GM21786 (cell line): ENCODE measurements at regions not wholly inside any gene's neighbourhood (a gene's known extent, or its start where the extent isn't known, plus 50 kb on each side); places are given as distances from the start of the nearest gene placed in this dataset.

Experiments used
- ATAC-seq: cut with Tn5 transposase; IDR thresholded peaks from one replicate; pipeline ENCODE4 v1.9.1; 2021; ENCODE audit not compliant: unreplicated experiment

GRCh38 chr15:35320158-35320780 is 225.7 kb downstream of the DPH6 start:
- no peak for ATAC-seq

DNA sequence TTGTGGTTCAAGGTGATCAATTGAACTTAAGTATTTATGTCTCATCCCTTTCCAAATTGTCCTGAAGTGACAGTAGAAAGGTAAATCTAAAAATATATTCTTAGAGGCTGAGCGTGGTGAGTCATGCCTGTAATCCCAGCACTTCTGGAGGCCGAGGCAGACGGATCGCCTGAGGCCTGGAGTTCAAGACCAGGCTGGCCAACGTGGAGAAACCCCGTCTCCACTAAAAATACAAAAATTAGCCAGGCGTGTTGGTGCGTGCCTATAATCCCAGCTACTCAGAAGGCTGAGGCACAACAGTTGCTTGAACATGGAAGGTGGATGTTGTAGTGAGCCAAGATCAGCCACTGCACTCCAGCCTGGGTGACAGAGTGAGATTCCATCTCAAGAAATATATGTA is 226.6 kb downstream of the DPH6 start:
- no peak for ATAC-seq

GRCh38 chr15:35317217-35317616 is 228.7 kb downstream of the DPH6 start:
- ATAC-seq, result no peak

- no peak for ATAC-seq
Measured at GRCh38 chr15:35312344-35312743, 227.2 kb upstream of the NANOGP8 start.

DNA sequence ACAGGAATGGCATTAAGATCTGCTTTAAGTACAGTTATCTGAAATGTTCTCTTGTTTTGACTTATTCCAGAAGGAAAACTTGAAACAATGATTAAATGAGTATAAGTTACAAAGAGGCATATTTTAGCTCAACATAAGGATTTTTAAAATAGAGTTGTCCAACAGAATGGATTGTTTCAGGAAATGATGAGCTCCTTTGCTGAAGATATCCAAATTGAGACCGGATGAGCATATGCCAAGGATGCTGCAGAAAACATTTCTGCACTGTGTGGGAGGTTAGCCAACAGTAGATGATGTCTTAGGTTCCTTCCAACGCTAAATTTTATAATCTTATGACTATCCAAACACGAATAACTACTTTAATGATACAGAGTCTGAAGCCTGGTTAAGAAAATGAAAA is 226.5 kb upstream of the NANOGP8 start:
- no peak for ATAC-seq

DNA sequence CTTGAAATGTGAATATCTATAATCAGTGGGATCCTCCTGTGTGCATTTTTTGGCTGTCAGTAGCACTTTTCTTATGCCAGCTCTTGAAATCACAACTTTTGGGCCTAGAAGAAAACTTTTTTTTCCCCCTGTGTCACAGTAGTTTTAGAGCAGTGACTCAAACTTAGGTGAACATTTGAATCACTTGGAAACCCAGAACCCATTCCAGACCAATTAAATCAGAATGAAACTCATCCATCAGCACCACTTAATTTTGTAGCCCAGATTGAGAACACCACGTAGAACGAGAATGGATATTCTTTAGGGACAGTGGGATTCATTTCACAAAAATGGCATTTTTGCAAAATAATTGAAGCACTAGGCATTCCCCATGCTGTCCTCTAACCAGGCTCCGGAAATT is 224.8 kb upstream of the NANOGP8 start:
- ATAC-seq, result no peak

DNA sequence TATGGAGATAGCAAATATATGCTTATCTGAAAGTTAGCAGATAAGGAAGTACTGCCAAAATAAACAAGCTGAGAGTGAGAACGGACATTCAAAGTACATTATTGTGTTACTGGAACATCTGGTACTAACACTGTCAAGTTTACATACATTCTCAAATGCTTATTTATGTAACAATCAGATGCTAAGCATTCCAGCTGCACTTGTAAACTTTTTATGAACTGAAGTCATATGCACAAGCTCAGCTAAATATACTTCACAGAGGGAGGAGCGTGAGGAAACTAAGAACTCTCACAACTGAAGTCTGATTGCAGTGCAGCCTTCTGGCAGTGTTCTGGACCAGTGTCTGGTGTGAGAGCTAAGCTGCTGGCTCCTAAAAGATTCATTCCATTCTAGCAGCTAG is 223.7 kb upstream of the NANOGP8 start:
- ATAC-seq, result no peak

DNA sequence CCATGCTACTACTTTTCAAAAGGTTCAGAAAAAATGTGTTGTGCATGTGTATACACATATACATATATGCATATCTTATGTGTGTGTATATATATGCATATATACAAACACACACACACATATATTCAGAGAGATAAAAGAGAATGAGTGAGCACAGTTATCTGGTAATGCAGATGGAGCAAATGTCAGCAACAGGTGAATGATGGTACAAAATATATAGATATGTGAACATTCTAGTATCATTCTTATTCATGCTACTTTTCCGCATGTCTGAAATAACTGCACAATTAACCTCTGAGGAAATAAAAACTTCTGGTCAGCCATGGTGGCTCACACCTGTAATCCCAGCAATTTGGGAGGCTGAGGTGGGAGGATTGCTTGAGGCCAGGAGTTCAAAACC is 222.6 kb upstream of the NANOGP8 start:
- no peak for ATAC-seq

DNA sequence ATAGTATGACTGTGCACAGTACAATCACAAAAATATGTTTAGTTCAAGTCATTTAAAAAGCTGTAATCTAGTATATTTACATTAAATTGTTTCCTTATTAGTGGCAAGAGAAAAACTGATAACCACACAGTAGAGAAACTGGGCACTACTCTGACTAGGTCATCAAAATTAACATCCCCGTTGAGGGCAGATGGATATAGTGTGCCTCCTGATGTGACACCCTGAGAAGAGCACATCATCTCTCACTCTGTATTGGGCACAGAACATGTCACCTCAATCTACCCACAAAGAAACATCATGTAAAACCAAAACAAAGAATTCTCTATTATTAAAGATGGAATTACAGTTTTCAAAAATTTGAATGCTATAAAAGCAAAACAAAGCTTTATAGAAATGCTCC is 221.9 kb upstream of the NANOGP8 start:
- ATAC-seq, result no peak

- no peak for ATAC-seq
Measured at GRCh38 chr15:35306361-35306981, 221.4 kb upstream of the NANOGP8 start.

DNA sequence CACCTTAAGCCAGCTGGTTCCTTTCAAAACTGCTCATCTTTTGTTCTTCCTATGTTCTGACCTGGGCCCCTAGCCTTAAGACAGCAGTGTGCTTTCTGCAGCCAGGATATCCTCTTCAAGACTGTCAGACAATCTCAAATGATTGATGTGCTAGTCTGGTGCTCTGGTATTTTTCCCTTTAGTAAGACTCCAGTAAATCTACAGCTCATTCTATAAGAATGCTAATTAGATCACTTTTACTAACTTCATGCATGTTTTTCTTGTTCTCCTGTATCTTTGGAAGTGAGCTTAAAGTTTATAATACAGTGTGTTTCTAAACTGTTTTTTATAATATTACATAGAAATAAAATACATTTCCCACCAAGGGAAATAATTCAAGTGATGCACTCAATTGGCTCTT is 220.9 kb upstream of the NANOGP8 start:
- ATAC-seq, result no peak

GRCh38 chr15:35305031-35305550 is 220.0 kb upstream of the NANOGP8 start:
- no peak for ATAC-seq

GRCh38 chr15:35304389-35304788 is 219.3 kb upstream of the NANOGP8 start:
- ATAC-seq, result no peak

DNA sequence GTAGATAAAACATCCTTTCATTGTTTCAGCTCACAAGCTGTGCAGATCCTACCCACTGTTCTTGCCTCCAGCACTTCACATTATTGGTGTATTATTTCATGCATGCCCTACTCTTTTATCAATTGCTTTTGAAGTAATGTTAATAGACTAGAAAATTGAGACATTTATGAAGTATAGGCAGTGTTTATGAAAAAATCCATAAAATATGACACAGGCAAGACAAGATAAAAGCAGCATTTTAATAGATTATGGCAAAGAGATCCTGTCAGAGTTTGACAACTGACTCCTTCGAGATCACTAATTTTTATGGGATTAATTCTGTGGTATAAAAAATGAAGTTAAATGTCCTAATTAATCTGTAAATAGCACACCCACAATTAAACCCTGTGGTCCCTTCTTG is 217.2 kb upstream of the NANOGP8 start:
- ATAC-seq, result no peak

- ATAC-seq, result no peak
Measured at GRCh38 chr15:35301088-35301487, 216.0 kb upstream of the NANOGP8 start.

GRCh38 chr15:35299059-35299735 is 214.1 kb upstream of the NANOGP8 start:
- no peak for ATAC-seq

DNA sequence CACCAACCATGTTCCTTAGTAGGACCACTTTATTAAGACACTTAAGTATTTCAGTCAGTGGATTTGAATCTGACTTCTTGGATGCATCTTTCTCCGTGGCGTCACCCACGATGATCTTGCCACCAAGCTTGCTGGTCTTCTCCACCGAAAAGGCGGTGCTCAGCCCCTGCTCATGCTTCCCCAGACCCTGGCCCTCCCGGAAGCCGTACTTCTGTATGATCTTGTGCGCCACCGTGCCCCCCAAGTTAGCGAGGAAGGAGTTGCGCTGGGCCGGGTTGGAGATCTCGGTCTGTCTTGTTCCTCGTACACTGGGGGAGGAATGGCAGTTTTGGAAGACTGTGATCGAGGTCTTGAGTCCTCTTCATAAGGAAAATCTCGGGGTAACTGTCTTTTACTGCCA is 213.4 kb upstream of the NANOGP8 start:
- no peak for ATAC-seq

- ATAC-seq, result no peak
Measured at GRCh38 chr15:35293353-35294130, 208.4 kb upstream of the NANOGP8 start.

DNA sequence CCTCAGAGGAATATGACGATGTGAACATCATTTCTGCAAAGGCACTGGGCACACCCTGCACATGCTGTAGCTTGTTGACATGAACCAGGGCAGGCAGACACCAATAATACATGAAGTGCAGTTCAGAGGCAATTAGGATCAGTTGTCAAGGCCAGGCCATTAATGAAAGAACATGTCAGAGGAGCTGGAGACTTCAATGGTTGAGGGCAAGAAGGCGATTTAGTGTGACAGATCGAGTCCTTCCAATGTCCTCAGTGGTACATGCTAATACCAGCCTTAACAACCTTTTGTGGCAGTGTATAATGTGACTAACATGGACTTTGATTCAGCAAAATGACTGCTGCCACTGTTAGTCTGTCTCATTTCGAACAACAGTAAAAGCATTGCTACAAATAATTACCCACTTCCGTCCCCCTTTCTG is 205.2 kb upstream of the NANOGP8 start:
- ATAC-seq, result no peak

DNA sequence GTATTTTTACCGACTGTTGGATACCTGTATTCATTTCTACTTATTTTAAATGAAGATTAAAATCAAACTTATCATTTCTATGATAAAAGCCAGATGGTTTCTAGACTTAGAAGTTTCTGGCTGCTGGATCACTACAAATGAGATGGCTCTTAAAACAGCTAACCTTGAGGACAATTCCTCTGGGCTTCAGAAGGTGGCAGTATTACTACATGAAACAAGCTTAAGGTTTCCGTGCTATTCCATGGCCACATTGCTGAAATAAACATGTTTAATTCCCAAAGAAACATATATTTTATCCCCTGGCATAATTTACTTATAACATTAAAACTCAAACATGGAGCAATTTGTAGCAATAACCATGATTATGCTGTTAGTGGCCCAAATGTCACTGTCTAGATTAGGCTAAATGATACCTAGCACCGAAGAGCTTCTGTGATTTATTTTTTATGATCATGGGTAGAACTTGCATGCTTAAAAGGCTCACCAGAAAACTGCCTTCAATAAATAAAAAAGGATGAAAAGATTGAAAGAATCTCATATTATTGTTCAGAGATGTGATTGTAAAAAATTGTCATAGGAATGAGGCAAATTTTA is 204.0 kb upstream of the NANOGP8 start:
- no peak for ATAC-seq

DNA sequence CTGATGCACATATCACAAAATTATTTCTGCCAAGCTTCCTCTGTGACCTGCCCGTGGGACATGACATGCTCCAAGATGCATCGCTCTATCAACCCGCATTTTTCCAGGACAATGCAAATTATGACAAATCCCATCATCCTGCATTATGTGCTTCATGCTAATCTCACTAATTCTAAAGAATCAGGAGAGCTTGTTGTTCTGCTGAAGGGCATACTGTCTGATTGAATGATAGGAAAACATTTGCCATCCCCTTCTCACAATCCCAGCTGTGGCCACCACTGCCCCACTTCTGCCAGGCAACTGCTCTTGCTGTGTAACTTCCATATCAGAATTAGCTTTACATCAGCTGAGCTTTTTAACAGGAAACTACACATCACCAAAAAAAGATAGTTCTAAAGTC is 203.5 kb upstream of the NANOGP8 start:
- ATAC-seq, result no peak
